ENCODE measurements at regions not wholly inside any gene's neighbourhood (a gene's known extent, or its start where the extent isn't known, plus 50 kb on each side); places are given as distances from the start of the nearest gene placed in this dataset.
A peak's percentile ranks its signal among the peaks of the same experiment; 100 is the strongest.

GRCh38 chr10:129335396-129335795 lies 131.6 kb upstream of the MGMT start:
- WGBS, 2 donors (ENCODE audit: extremely low coverage in 2 of 2, insufficient read length in 2 of 2, insufficient replicate concordance in 1 of 2) = no CpG with 5 or more reads among the region's 4 CpGs

GRCh38 chr10:129335942-129336341 lies 131.1 kb upstream of the MGMT start:
- DNase-seq (ENCODE audit: low spot score) = no peak
- Histone ChIP-seq H3K27me3 (ENCODE audit: control insufficient read depth in 3 of 3, insufficient read depth in 3 of 3, low read depth in 1 of 3, low read length in 3 of 3) (no peaks in the 10 kb centered on the region), H3K4ac (ENCODE audit: low read length) (no peak overlapping the region), H3K27ac (replicated peaks; ENCODE audit: low read length) (no peak overlapping the region), H3K36me3 (replicated peaks in 1 of 2; ENCODE audit: control insufficient read depth in 2 of 2, insufficient read depth in 2 of 2, low read length in 2 of 2) (no peaks in the 10 kb centered on the region), H3K18ac (ENCODE audit: low read length) (no peak overlapping the region), H2BK5ac (ENCODE audit: low read length) (no peak overlapping the region), H3K23ac (ENCODE audit: low read depth, low read length, poor library complexity) (no peak overlapping the region), H3K4me2 (ENCODE audit: insufficient read depth, low read length, poor library complexity, severe bottlenecking) (no peak overlapping the region), H2BK15ac (ENCODE audit: low read length) (no peak overlapping the region), H3K4me1 (ENCODE audit: control insufficient read depth in 2 of 2, insufficient read depth in 1 of 2, low read depth in 1 of 2, low read length in 2 of 2) (no peaks in the 10 kb centered on the region), H3K79me1 (ENCODE audit: low read depth, low read length) (no peaks in the 10 kb centered on the region), H3K9ac (ENCODE audit: low read depth, low read length, poor library complexity) (no peak overlapping the region), H3K4me3 (ENCODE audit: low read length in 2 of 2) (no peak overlapping the region), H3K14ac (ENCODE audit: low read length) (no peak overlapping the region), H4K8ac (ENCODE audit: low read depth, low read length) (no peak overlapping the region), H2AK5ac (ENCODE audit: low read depth, low read length) (no peak overlapping the region), H4K91ac (ENCODE audit: low read depth, low read length, poor library complexity) (no peak overlapping the region), H3K9me3 (replicated peaks in 1 of 2; ENCODE audit: control insufficient read depth in 2 of 2, insufficient read depth in 1 of 2, low read depth in 1 of 2, low read length in 2 of 2) (no peaks in the 10 kb centered on the region), H2BK12ac (ENCODE audit: low read length) (no peak overlapping the region), H2BK120ac (ENCODE audit: low read depth, low read length) (no peak overlapping the region), H2AFZ (ENCODE audit: low read length) (no peak overlapping the region)
- WGBS, 2 donors (ENCODE audit: extremely low coverage in 2 of 2, insufficient read length in 2 of 2, insufficient replicate concordance in 1 of 2) = no CpG with 5 or more reads among the region's 5 CpGs

More at GRCh38 chr10:129335396-129335795, 131.6 kb upstream of the MGMT start:
- no peak overlapping the region for H2BK5ac ChIP-seq (ENCODE audit: low read length)
- no peak overlapping the region for H4K8ac ChIP-seq (ENCODE audit: low read depth, low read length)
- H3K23ac ChIP-seq (ENCODE audit: low read depth, low read length, poor library complexity) = no peak overlapping the region
- H2BK12ac ChIP-seq (ENCODE audit: low read length) = no peak overlapping the region
- no peaks in the 10 kb centered on the region for H3K4me1 ChIP-seq (ENCODE audit: control insufficient read depth in 2 of 2, insufficient read depth in 1 of 2, low read depth in 1 of 2, low read length in 2 of 2)
- no peak overlapping the region for H3K4me2 ChIP-seq (ENCODE audit: insufficient read depth, low read length, poor library complexity, severe bottlenecking)
- no peak overlapping the region for H3K9ac ChIP-seq (ENCODE audit: low read depth, low read length, poor library complexity)
- no peak overlapping the region for H2AK5ac ChIP-seq (ENCODE audit: low read depth, low read length)
- H2BK15ac ChIP-seq (ENCODE audit: low read length) = no peak overlapping the region
- no peak overlapping the region for H4K91ac ChIP-seq (ENCODE audit: low read depth, low read length, poor library complexity)
- no peaks in the 10 kb centered on the region for H3K9me3 ChIP-seq (replicated peaks in 1 of 2; ENCODE audit: control insufficient read depth in 2 of 2, insufficient read depth in 1 of 2, low read depth in 1 of 2, low read length in 2 of 2)
- H3K36me3 ChIP-seq (replicated peaks in 1 of 2; ENCODE audit: control insufficient read depth in 2 of 2, insufficient read depth in 2 of 2, low read length in 2 of 2) = no peaks in the 10 kb centered on the region
- no peak overlapping the region for H3K4me3 ChIP-seq (ENCODE audit: low read length in 2 of 2)
- H3K27ac ChIP-seq (replicated peaks; ENCODE audit: low read length) = no peak overlapping the region
- no peak overlapping the region for H3K4ac ChIP-seq (ENCODE audit: low read length)
- no peak overlapping the region for H2BK120ac ChIP-seq (ENCODE audit: low read depth, low read length)
- no peaks in the 10 kb centered on the region for H3K27me3 ChIP-seq (ENCODE audit: control insufficient read depth in 3 of 3, insufficient read depth in 3 of 3, low read depth in 1 of 3, low read length in 3 of 3)
- no peak overlapping the region for H2AFZ ChIP-seq (ENCODE audit: low read length)
- no peaks in the 10 kb centered on the region for H3K79me1 ChIP-seq (ENCODE audit: low read depth, low read length)
- no peak for DNase-seq (ENCODE audit: low spot score)
- H3K14ac ChIP-seq (ENCODE audit: low read length) = no peak overlapping the region
- no peak overlapping the region for H3K18ac ChIP-seq (ENCODE audit: low read length)

- Histone ChIP-seq H2BK15ac (ENCODE audit: low read length) (no peak overlapping the region), H3K9ac (ENCODE audit: low read depth, low read length, poor library complexity) (no peak overlapping the region), H3K79me1 (ENCODE audit: low read depth, low read length) (no peaks in the 10 kb centered on the region), H4K8ac (ENCODE audit: low read depth, low read length) (no peak overlapping the region), H3K23ac (ENCODE audit: low read depth, low read length, poor library complexity) (no peak overlapping the region), H3K14ac (ENCODE audit: low read length) (no peak overlapping the region), H3K18ac (ENCODE audit: low read length) (peak overlapping the region; percentile 73), H3K4ac (ENCODE audit: low read length) (no peak overlapping the region), H3K9me3 (replicated peaks in 1 of 2; ENCODE audit: control insufficient read depth in 2 of 2, insufficient read depth in 1 of 2, low read depth in 1 of 2, low read length in 2 of 2) (peaks cover 0 to 3% of the 10 kb centered on the region in 2 donors), H3K4me2 (ENCODE audit: insufficient read depth, low read length, poor library complexity, severe bottlenecking) (no peak overlapping the region), H3K27ac (replicated peaks; ENCODE audit: low read length) (no peak overlapping the region), H2BK12ac (ENCODE audit: low read length) (no peak overlapping the region), H3K4me1 (ENCODE audit: control insufficient read depth in 2 of 2, insufficient read depth in 1 of 2, low read depth in 1 of 2, low read length in 2 of 2) (no peaks in the 10 kb centered on the region), H2BK120ac (ENCODE audit: low read depth, low read length) (no peak overlapping the region), H2AK5ac (ENCODE audit: low read depth, low read length) (no peak overlapping the region), H2BK5ac (ENCODE audit: low read length) (no peak overlapping the region), H2AFZ (ENCODE audit: low read length) (no peak overlapping the region), H3K36me3 (replicated peaks in 1 of 2; ENCODE audit: control insufficient read depth in 2 of 2, insufficient read depth in 2 of 2, low read length in 2 of 2) (no peaks in the 10 kb centered on the region), H4K91ac (ENCODE audit: low read depth, low read length, poor library complexity) (no peak overlapping the region), H3K4me3 (ENCODE audit: low read length in 2 of 2) (no peak overlapping the region), H3K27me3 (ENCODE audit: control insufficient read depth in 3 of 3, insufficient read depth in 3 of 3, low read depth in 1 of 3, low read length in 3 of 3) (no peaks in the 10 kb centered on the region)
- no peak for DNase-seq (ENCODE audit: low spot score)
- no CpG with 5 or more reads among the region's 8 CpGs for WGBS, 2 donors (ENCODE audit: extremely low coverage in 2 of 2, insufficient read length in 2 of 2, insufficient replicate concordance in 1 of 2)
These were observed 127.8 kb upstream of the MGMT start for GRCh38 chr10:129339191-129339590.

- H3K4ac ChIP-seq (ENCODE audit: low read length) = no peak overlapping the region
- no peak overlapping the region for H3K18ac ChIP-seq (ENCODE audit: low read length)
- no peak overlapping the region for H2BK120ac ChIP-seq (ENCODE audit: low read depth, low read length)
- no peak overlapping the region for H2AFZ ChIP-seq (ENCODE audit: low read length)
- no peak overlapping the region for H2BK5ac ChIP-seq (ENCODE audit: low read length)
- no CpG with 5 or more reads among the region's 4 CpGs for WGBS, 2 donors (ENCODE audit: extremely low coverage in 2 of 2, insufficient read length in 2 of 2, insufficient replicate concordance in 1 of 2)
- H3K9ac ChIP-seq (ENCODE audit: low read depth, low read length, poor library complexity) = no peak overlapping the region
- H3K4me1 ChIP-seq (ENCODE audit: control insufficient read depth in 2 of 2, insufficient read depth in 1 of 2, low read depth in 1 of 2, low read length in 2 of 2) = no peaks in the 10 kb centered on the region
- peaks cover 0 to 3% of the 10 kb centered on the region in 2 donors for H3K9me3 ChIP-seq (replicated peaks in 1 of 2; ENCODE audit: control insufficient read depth in 2 of 2, insufficient read depth in 1 of 2, low read depth in 1 of 2, low read length in 2 of 2)
- H3K4me3 ChIP-seq (ENCODE audit: low read length in 2 of 2) = no peak overlapping the region
- no peaks in the 10 kb centered on the region for H3K27me3 ChIP-seq (ENCODE audit: control insufficient read depth in 3 of 3, insufficient read depth in 3 of 3, low read depth in 1 of 3, low read length in 3 of 3)
- H2BK15ac ChIP-seq (ENCODE audit: low read length) = peak overlapping the region; percentile 46
- H4K8ac ChIP-seq (ENCODE audit: low read depth, low read length) = no peak overlapping the region
- no peak overlapping the region for H4K91ac ChIP-seq (ENCODE audit: low read depth, low read length, poor library complexity)
- no peak overlapping the region for H3K27ac ChIP-seq (replicated peaks; ENCODE audit: low read length)
- H3K23ac ChIP-seq (ENCODE audit: low read depth, low read length, poor library complexity) = no peak overlapping the region
- no peaks in the 10 kb centered on the region for H3K79me1 ChIP-seq (ENCODE audit: low read depth, low read length)
- no peak overlapping the region for H3K14ac ChIP-seq (ENCODE audit: low read length)
- DNase-seq (ENCODE audit: low spot score) = no peak
- no peak overlapping the region for H3K4me2 ChIP-seq (ENCODE audit: insufficient read depth, low read length, poor library complexity, severe bottlenecking)
- peak overlapping the region; percentile 28 for H2BK12ac ChIP-seq (ENCODE audit: low read length)
- H2AK5ac ChIP-seq (ENCODE audit: low read depth, low read length) = peak overlapping the region; percentile 44
- no peaks in the 10 kb centered on the region for H3K36me3 ChIP-seq (replicated peaks in 1 of 2; ENCODE audit: control insufficient read depth in 2 of 2, insufficient read depth in 2 of 2, low read length in 2 of 2)
These were observed 127.2 kb upstream of the MGMT start for GRCh38 chr10:129339841-129340240.

Data from neuronal stem cell (in vitro differentiated cells).